GM21717 (cell line): ENCODE measurements at regions not wholly inside any gene's neighbourhood (a gene's known extent, or its start where the extent isn't known, plus 50 kb on each side); places are given as distances from the start of the nearest gene placed in this dataset.

Source experiments
- ATAC-seq: cut with Tn5 transposase; IDR thresholded peaks from one replicate; pipeline ENCODE4 v1.9.1; 2021; ENCODE audit warnings: mild to moderate bottlenecking, moderate library complexity; ENCODE audit not compliant: unreplicated experiment

GRCh38 chr13:108360139-108360538 lies 90.6 kb downstream of the TNFSF13B start:
- ATAC-seq, result no peak

GRCh38 chr13:108361769-108362168 lies 92.3 kb downstream of the TNFSF13B start:
- ATAC-seq, result no peak

- no peak for ATAC-seq
Measured at GRCh38 chr13:108363666-108364065, 94.1 kb downstream of the TNFSF13B start.

DNA sequence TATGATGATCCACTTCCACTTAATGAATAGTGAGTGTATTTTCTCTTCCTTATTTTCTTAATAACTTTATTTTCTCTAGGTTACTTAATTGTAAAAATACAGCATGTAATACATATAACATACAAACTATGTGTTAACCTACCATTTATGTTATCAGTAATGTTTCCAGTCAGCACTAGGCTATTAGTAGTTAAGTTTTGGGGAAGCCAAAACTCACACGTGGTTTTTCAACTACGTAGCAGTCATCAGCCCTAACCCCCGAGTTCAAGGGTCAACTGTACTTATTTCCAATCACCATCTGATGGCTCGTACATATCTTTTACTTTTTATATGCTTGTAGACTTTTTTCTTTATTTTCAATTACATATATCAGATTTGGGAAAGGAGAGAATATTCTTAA lies 95.7 kb downstream of the TNFSF13B start:
- ATAC-seq, result no peak

DNA sequence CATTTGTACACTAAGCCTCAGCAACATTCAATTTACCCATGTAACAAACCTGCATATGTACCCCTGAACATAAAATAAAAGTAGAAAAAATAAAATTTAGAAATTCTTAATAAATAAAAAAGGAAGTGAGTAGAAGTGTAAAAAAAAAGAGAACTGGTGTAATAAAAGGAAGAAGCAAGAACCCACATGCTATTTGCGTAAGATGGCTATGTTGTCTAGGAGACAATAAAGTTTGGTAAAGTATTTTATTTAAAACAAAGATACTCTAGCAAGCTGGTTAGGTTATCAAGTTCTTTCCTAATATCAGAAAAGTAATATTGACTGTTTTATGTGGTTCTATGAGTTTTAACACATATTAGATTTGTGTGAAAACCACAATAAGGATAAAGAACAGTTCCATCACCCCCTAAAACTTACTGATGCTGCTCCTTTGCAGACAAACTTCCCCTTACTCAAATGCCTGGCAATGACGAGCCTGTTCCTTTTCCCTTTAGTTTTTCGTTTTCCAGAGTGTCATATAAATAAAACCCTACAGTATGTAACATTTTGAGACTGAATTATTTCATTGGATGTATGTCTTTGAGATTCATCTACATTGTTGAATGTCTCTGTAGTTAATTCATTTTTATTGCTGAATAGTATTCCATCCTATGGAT lies 98.9 kb downstream of the TNFSF13B start:
- no peak for ATAC-seq

DNA sequence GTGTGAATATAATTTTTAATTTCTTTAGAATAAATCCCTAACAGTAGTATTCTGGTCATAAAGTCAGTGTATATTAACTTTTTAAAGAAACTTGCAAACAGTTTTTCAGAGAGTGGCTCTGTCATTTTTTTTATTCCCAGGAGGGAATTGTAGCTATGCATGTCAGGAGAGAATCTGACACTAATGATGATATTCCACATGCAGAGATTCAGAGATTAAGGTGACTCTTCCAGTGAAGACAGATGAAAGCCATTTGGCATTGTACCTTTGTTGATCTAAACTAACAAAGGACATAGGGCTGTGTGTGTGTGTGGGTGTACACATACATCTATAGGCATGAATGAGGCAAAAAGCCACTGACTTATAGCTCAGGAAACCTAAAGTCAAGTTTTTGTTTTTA lies 99.9 kb downstream of the TNFSF13B start:
- ATAC-seq, result no peak

DNA sequence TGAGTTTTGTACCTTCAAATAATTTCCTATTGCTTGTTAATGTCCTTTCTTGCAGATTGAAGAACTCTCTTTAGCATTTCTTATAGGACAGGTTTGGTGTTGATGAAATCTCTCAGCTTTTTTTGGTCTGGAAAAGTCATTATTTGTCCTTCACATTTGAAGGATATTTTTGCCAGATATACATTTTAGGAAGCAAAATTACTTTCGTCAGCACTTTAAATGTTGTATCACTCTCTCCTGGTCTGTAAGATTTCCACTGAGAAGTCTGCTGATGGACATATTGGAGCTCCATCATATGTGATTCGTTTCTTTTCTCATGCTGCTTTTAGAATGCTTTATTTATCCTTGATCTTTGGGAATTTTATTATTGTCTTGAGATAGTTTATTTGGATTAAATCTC lies 105.5 kb downstream of the TNFSF13B start:
- ATAC-seq, result no peak

GRCh38 chr13:108375772-108376171 lies 106.3 kb downstream of the TNFSF13B start:
- no peak for ATAC-seq

DNA sequence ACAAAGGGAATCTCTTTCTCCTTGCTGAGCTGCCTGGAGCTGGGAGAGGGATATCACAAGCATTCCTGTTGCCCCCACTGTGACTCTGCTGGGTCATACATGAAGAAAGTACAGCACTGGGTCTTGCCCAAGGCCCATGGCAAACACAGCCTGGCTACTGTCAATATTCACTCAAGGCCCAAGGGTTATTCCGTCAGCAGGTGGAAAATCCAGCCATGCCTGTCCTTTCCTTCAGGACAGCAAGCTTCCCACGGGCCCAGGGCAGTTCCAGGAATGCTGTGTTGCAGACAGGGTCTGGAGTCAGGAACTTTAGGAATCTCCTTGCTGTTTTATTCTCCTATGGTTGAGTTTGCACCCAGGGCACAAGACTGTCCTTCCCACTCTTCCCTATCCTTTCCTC lies 106.8 kb downstream of the TNFSF13B start:
- no peak for ATAC-seq

DNA sequence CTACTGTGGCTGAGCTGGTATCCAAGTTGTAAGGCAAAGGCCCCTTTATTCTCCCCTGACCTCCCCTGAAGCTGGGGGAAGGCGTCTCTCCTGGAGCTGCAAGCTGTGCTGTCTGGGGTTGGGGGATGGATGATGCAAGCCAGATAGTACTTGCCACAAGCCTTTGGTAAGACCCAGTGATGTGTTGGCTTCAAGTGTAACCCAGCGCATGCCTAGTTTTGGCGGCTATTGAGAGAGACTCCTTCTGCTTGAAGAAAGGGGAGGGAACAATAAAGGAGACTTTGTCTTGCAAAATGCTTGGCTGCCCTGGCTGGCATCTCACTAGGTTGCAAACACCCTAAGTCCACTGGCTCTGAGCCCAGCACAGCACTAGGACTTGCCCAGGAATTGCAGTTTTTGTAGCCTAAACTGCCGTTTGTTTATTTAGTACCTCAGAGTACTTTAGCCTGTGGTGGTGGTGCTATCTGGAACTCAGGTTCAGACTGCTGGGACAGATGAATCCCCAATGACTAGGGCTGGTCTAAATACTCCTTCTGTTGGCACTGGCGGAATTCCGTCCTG lies 108.2 kb downstream of the TNFSF13B start:
- no peak for ATAC-seq

- no peak for ATAC-seq
Measured at GRCh38 chr13:108383667-108384066, 114.1 kb downstream of the TNFSF13B start.

DNA sequence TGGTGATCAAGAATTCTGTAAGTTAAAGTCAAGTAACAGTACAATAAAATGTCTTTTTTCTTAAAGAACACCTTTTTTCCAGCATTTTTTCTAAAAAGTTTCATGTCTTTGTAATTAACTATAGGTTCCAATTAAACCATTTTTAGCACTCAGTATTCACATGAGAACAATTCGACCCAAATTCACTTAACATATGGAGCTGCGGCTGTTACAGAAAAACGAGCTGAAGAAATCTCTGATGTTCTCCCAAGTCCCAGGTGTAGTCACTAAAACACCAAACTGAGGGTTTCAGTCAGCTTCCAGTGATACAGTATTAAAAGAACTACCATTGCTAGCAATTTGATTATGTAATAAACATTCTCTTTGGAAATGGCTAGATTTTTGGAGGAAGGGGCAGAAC lies 117.6 kb downstream of the TNFSF13B start:
- ATAC-seq, result no peak

- ATAC-seq, result no peak
Measured at GRCh38 chr13:108402850-108403249, 133.3 kb downstream of the TNFSF13B start.

- ATAC-seq, result peak; percentile 75
Measured at GRCh38 chr13:108407495-108407894, 138.0 kb downstream of the TNFSF13B start.

DNA sequence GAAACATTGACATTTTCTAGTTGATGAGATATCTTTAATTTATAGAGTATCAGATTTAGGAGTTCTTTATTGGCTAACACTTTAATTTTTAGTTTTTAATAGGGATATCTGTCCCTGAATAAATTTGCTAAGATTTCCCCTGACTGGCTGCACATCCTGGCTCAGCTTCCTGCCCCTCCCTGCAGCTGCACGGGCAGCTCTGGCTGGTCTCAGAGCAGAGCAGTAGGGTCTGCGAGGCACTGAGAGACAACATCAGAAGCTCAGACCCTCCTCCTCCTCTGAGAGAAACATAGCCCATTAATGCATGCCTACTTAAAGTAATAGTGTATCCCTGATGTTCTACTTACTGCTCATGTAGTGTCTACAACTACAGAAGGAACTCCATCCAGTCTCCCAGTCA lies 139.2 kb downstream of the TNFSF13B start:
- ATAC-seq, result no peak

GRCh38 chr13:108409730-108410129 lies 140.2 kb downstream of the TNFSF13B start:
- ATAC-seq, result no peak

- no peak for ATAC-seq
Measured at GRCh38 chr13:108419768-108420167, 150.2 kb downstream of the TNFSF13B start.

DNA sequence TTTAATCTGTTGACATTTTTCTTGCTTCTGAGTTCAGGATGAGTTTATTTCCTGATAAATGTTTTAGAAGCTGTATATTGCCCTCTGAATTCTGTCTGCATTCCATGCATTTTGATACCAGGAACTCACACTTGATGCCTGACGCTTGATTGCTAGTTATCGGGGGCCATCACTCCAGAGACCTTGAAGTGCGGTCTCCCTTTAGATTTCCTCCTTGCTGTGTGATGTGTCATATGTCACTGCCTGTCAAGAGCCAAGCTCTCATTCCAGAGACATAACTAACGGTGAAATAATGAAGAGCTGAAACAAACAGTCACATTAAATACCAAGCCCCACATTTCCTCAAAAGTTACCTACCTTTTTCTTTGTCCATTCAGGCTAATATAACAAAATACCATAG lies 155.5 kb downstream of the TNFSF13B start:
- no peak for ATAC-seq

GRCh38 chr13:108426893-108427292 lies 157.4 kb downstream of the TNFSF13B start:
- no peak for ATAC-seq

DNA sequence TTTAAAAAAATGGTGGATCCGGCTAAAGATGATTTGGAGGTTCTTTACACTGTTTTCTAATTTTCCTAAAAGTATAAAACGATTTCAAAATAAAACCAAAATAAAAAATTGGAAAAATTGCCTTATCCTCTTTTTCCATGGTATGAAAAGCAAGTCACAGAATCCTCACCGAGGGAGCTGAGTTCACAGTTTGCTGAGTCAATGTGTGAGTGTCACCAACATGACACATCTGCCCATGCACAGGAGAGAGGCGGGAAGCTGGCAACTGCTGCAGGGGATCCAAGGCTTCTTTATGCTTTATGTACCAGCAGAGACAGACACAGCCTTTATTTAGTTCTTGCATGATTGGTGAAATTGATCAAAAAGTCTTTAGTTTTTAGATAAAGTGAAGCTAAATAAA lies 157.8 kb downstream of the TNFSF13B start:
- ATAC-seq, result no peak

DNA sequence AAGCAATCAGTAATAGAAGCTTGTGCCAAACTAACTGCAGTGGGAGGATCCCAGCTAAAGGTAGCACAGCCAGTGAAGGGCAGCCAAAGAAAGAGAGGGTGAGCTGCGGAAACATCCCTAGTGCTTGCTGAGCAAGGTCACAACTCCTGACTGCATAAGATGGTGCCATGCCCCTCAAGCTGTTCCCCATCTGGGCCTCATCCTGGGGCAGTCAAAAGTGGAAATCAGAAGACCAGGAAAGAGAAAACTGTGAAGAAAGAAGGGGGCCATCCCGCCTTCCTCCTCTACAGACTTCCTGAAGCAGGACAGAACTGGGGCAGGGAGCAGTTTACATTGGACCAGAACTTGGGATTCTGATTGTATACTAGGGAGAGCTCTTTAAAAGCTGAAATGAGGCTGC lies 159.2 kb downstream of the TNFSF13B start:
- no peak for ATAC-seq

DNA sequence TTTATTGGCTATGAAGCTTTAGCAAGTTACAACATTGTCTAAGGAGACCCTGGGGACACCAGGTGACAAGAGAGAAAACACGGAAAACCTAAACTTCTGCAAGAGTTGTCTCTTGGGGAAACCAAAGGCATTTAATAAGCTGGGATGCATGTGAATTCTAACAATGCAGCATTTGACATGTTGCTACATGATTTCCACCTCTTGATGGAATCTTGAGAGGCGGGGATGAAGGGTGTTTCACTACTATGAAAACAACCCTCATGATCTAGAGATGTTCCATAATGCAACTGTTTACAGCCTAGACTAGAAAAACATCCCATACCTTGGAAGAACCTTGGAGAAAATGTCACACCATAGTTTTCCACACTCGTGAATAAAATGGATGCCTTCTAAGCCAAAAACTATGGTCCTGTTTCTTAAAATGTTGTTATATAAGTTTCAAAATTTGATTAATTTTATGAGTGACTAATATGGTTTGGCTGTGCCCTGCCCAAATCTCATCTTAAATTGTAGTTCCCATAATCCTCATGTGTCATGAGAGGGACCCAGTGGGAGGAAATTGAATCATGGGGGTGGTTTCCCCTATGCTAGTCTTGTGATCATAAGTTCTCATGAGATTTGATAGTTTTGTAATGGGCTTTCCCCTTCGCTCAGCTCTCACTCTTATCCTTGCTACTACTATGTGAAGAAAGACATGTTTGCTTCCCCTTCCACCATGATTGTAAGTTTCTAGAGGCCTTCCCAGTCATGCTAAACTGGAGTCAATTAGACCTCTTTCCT lies 164.6 kb downstream of the TNFSF13B start:
- no peak for ATAC-seq
